Heart left ventricle (tissue), 16 donors: ENCODE measurements at regions not wholly inside any gene's neighbourhood (a gene's known extent, or its start where the extent isn't known, plus 50 kb on each side); places are given as distances from the start of the nearest gene placed in this dataset.
A peak's percentile ranks its signal among the peaks of the same experiment; 100 is the strongest.

Experiments
- ATAC-seq, 4 donors: fragments of 200-7000 bp; cut with Tn5 transposase; one replicate each; pipeline ENCODE4 v1.9.1; 2020 to 2022; ENCODE audit warnings: moderate library complexity in 4 of 4, mild to moderate bottlenecking in 3 of 4, moderate number of reproducible peaks in 1 of 4
- DNase-seq, 5 donors: peaks; one replicate each; pipeline ENCODE4 v3.0.0-alpha.2; 2020
- H3K27ac ChIP-seq, 12 donors: fragments of 200-600 bp; sonication (generic) in 4 of 12; one replicate each; pipeline versions ENCODE4 v1.5.0 to v1.8.0; 2016 to 2022; ENCODE audit warnings: mild to moderate bottlenecking in 2 of 12
- H3K27me3 ChIP-seq, 9 donors: fragments of 200-600 bp; sonication (generic) in 2 of 9; one replicate each; pipeline versions ENCODE4 v1.5.1 to v1.8.0; 2016 to 2022; ENCODE audit warnings: mild to moderate bottlenecking in 3 of 9
- H3K36me3 ChIP-seq, 9 donors: fragments of 200-600 bp; sonication (generic) in 2 of 9; one replicate each; pipeline versions ENCODE4 v1.5.0 to v1.8.0; 2018 to 2022; ENCODE audit warnings: mild to moderate bottlenecking in 2 of 9
- H3K4me1 ChIP-seq, 12 donors: fragments of 200-600 bp; sonication (generic) in 4 of 12; one replicate each; pipeline versions ENCODE4 v1.5.0 to v1.8.0; 2016 to 2022; ENCODE audit warnings: mild to moderate bottlenecking in 3 of 12
- H3K4me3 ChIP-seq, 12 donors: fragments of 200-600 bp; sonication (generic) in 4 of 12; one replicate each; pipeline versions ENCODE4 v1.5.0 to v1.8.0; 2017 to 2022; ENCODE audit warnings: mild to moderate bottlenecking in 9 of 12, moderate library complexity in 4 of 12
- H3K9me3 ChIP-seq, 12 donors: fragments of 200-600 bp; sonication (generic) in 4 of 12; one replicate each; pipeline versions ENCODE4 v1.5.0 to v1.8.0; 2016 to 2022; ENCODE audit warnings: mild to moderate bottlenecking in 1 of 12
- CTCF ChIP-seq, 12 donors: fragments of 200-600 bp; sonication (generic) in 4 of 12; IDR thresholded peaks; one replicate each; pipeline versions ENCODE4 v1.5.0 to v1.8.0; 2018 to 2022; ENCODE audit warnings: antibody characterized with exemption in 12 of 12, mild to moderate bottlenecking in 5 of 12
- POLR2A ChIP-seq, 2 donors: fragments of 450-650 bp; IDR thresholded peaks; one replicate each; pipeline ENCODE4 v1.6.1; 2017; ENCODE audit warnings: antibody characterized with exemption in 2 of 2, mild to moderate bottlenecking in 2 of 2, moderate library complexity in 2 of 2
- WGBS, 4 donors: extraction: QIAGEN DNeasy Blood & Tissue Kit in 2 of 4; methylation state at CpG; one replicate each; pipeline versions ENCODE4 v1.1.5 to v1.1.7; 2013 to 2018; 5-methylcytosine and 5-hydroxymethylcytosine counted together
- intact Hi-C, 10 donors: fragments of 100-400 bp; cut with DNase I; formaldehyde crosslinking; loops; one replicate each; pipeline versions ENCODE4 v1.11.1 to v1.14.2; 2022
- donor health status: ischemic (EF 13 %, LVEDD 7.1; RV severe dilation, severe dysfunction).
- donor health status: healthy with polysubstance abuse.
- donor health status: DM: no; HTN: yes; CAD: no.
- donor health status: DM: no; HTN: no; CAD: no.
- donor health status: ischemic (EF 25% LVEDD 6.9; RV normal size, moderate dysfunction).
- donor health status: ischemic (EF 25% LVEDD 5.7; RV mildly dilated, moderate dysfunction).
- donor health status: healthy.
- donor health status: DM: yes; HTN: yes; CAD: no.
- donor health status: ischemic (EF 35%, LVEDD 5.7; RV mildly dilated, moderate dysfunction).
- donor health status: nonischemic (EF 11% LVEDD 7.7; RV severe dilation, severe dysfunction).
- donor health status: DM: yes; HTN: yes; CAD: no.
- donor health status: PGD.
- donor health status: ischemic (EF 29% LVEDD 5.4; RV normal size, mild dysfunction).
- donor health status: nonischemic (EF 23%, LVEDD 6.1; RV moderate dilation, normal function).

DNA sequence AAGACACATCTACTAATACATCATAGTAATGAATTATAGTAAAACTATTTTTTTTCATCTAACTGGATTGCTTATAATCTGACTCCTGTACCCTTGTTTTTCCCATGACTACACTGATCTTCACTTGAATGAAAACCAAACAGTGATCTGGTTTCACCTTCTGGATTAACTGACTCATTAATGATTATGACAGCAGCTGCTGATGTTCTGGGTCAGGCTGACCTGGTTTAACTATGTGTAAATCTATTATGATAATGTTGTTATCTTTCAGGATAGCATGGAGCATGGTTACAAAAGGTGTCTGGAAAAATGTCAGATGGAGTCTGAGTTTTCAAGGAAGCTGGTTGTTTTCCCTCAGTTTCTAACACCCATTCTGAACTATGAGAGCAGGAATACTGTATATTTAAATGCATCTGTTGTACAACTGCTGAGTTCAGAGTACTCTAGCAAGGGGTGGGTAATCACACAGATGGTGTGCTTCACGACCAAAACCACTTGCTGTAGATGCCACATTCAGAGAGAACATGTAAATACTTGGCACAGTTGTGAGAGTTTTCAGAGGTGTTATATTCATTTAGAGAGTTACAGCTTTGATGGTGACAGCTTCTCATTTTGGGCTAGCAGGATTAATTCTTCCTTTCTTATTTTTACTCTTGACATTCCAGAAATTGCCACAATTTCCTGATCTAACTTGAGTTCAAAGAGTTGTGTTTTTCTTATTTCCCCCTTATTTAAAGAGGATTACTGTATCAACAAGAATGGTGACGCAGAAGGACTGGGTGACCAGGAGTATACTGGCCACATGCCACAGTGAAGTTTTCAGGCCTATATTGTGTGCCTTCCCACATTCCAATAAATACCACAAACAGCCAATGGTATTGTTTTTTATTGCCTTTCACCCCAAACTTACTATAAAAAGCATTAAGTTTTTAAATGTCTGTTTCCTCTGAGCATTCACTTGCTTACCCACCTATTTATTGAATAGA is 249.7 kb upstream of the TET2 start:
- intact Hi-C loops = no loop called here
- Histone ChIP-seq H3K36me3 (no peaks in the 10 kb centered on the region), H3K27me3 (no peaks in the 10 kb centered on the region), H3K4me1 (no peaks in the 10 kb centered on the region), H3K4me3 (no peak overlapping the region), H3K27ac (no peak overlapping the region), H3K9me3 (no peaks in the 10 kb centered on the region)
- TF ChIP-seq CTCF (IDR thresholded peaks at IDR 0.05) (no peak), POLR2A (IDR thresholded peaks at IDR 0.05) (no peak)
- WGBS, 4 donors = 43 to 58% (median 52%) methylated on average over 2 of the region's 2 CpGs
- no peak for DNase-seq
- no peak for ATAC-seq

DNA sequence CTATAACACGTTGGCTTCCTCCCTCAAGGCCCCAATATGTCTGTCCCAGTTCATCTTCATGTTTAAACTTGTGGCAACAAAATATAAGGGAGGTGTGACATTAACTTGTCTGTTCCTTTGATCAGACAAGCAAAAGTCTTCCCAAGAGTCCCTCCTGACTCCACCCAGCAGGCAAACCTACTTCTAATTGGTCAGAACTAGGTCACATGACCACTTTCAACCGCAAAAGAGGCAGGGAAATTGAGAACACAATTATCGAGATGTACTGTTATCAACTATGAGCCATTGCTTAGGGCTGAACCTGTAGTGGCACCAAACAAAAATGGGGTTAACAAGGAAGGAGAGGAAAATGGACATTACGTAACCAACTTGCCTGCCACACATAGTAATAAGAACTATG is 246.8 kb upstream of the TET2 start:
- intact Hi-C loops = no loop called here
- DNase-seq (no peak), ATAC-seq (no peak)
- H3K27me3 ChIP-seq = no peaks in the 10 kb centered on the region
- WGBS, 4 donors = 78 to 90% (median 85%) methylated on average over 4 of the region's 4 CpGs
- no peak for TF ChIP-seq CTCF (IDR thresholded peaks at IDR 0.05)
- TF ChIP-seq POLR2A (IDR thresholded peaks at IDR 0.05) = no peak
- no peak overlapping the region for H3K27ac ChIP-seq
- H3K36me3 ChIP-seq = no peaks in the 10 kb centered on the region
- H3K4me1 ChIP-seq = no peaks in the 10 kb centered on the region
- no peak overlapping the region for H3K4me3 ChIP-seq
- no peaks in the 10 kb centered on the region for H3K9me3 ChIP-seq

GRCh38 chr4:104901438-104901837 is 245.2 kb upstream of the TET2 start:
- TF ChIP-seq CTCF (IDR thresholded peaks at IDR 0.05) (peak in 1 of 12 donors; percentile 7), POLR2A (IDR thresholded peaks at IDR 0.05) (no peak)
- peak in 1 of 4 donors; percentile 53 for ATAC-seq

GRCh38 chr4:104901961-104902605 is 244.6 kb upstream of the TET2 start:
- 61 to 65% (median 63%) methylated on average over 4 of the region's 4 CpGs for WGBS, 4 donors
- no peak for TF ChIP-seq POLR2A (IDR thresholded peaks at IDR 0.05)
- no peak for TF ChIP-seq CTCF (IDR thresholded peaks at IDR 0.05)
- no peaks in the 10 kb centered on the region for H3K9me3 ChIP-seq
- intact Hi-C loops = no loop called here
- peaks cover 0 to under 1% (median 0%) of the 10 kb centered on the region in 9 donors for H3K27me3 ChIP-seq
- ATAC-seq = no peak
- H3K27ac ChIP-seq = no peak overlapping the region
- no peaks in the 10 kb centered on the region for H3K36me3 ChIP-seq
- H3K4me1 ChIP-seq = no peaks in the 10 kb centered on the region
- DNase-seq = no peak
- H3K4me3 ChIP-seq = no peak overlapping the region

More at GRCh38 chr4:104901438-104901837, 245.2 kb upstream of the TET2 start:
- 10 to 22% (median 19%) methylated on average over 3 of the region's 3 CpGs for WGBS, 4 donors
- no peaks in the 10 kb centered on the region for H3K27me3 ChIP-seq
- intact Hi-C loops = no loop called here
- no peak overlapping the region for H3K4me3 ChIP-seq
- no peaks in the 10 kb centered on the region for H3K9me3 ChIP-seq
- no peaks in the 10 kb centered on the region for H3K4me1 ChIP-seq
- no peaks in the 10 kb centered on the region for H3K36me3 ChIP-seq
- no peak overlapping the region for H3K27ac ChIP-seq
- no peak for DNase-seq
